ENCODE measurements at regions not wholly inside any gene's neighbourhood (a gene's known extent, or its start where the extent isn't known, plus 50 kb on each side); places are given as distances from the start of the nearest gene placed in this dataset.

GRCh38 chr10:33388382-33388781 lies 53.9 kb upstream of the NRP1 start:
- peaks cover 23% of the 10 kb centered on the region for H3K27me3 Mint-ChIP-seq
- no peak overlapping the region for H3K4me3 Mint-ChIP-seq
- no peak overlapping the region for H3K27ac Mint-ChIP-seq
- no peak for ATAC-seq (replicated peaks)
- H3K36me3 Mint-ChIP-seq (ENCODE audit: low read depth): no peaks in the 10 kb centered on the region
- no peaks in the 10 kb centered on the region for H3K4me1 Mint-ChIP-seq
- H3K9me3 Mint-ChIP-seq: no peaks in the 10 kb centered on the region

- no peak for ATAC-seq (replicated peaks)
- no peak overlapping the region for H3K4me3 Mint-ChIP-seq
- no peaks in the 10 kb centered on the region for H3K4me1 Mint-ChIP-seq
- H3K9me3 Mint-ChIP-seq: no peaks in the 10 kb centered on the region
- H3K27me3 Mint-ChIP-seq: peaks cover 28% of the 10 kb centered on the region
- H3K27ac Mint-ChIP-seq: no peak overlapping the region
- H3K36me3 Mint-ChIP-seq (ENCODE audit: low read depth): no peaks in the 10 kb centered on the region
Measured at GRCh38 chr10:33387720-33388119, 53.3 kb upstream of the NRP1 start.

GRCh38 chr10:33386926-33387325 lies 52.5 kb upstream of the NRP1 start:
- Mint-ChIP-seq H3K27ac (no peak overlapping the region), H3K9me3 (no peaks in the 10 kb centered on the region), H3K36me3 (ENCODE audit: low read depth) (no peaks in the 10 kb centered on the region), H3K4me1 (no peaks in the 10 kb centered on the region), H3K27me3 (peaks cover 28% of the 10 kb centered on the region), H3K4me3 (no peak overlapping the region)
- no peak for ATAC-seq (replicated peaks)

- no peak for ATAC-seq (replicated peaks)
- peaks cover 30% of the 10 kb centered on the region for H3K27me3 Mint-ChIP-seq
Measured at GRCh38 chr10:33385686-33386085, 51.2 kb upstream of the NRP1 start.

GRCh38 chr10:33385015-33385414 lies 50.5 kb upstream of the NRP1 start:
- H3K27ac Mint-ChIP-seq: no peak overlapping the region
- H3K9me3 Mint-ChIP-seq: no peaks in the 10 kb centered on the region
- no peak for ATAC-seq (replicated peaks)
- H3K36me3 Mint-ChIP-seq (ENCODE audit: low read depth): no peaks in the 10 kb centered on the region
- no peak overlapping the region for H3K4me3 Mint-ChIP-seq
- H3K4me1 Mint-ChIP-seq: no peaks in the 10 kb centered on the region
- H3K27me3 Mint-ChIP-seq: peaks cover 34% of the 10 kb centered on the region

More at GRCh38 chr10:33385686-33386085, 51.2 kb upstream of the NRP1 start:
- H3K4me1 Mint-ChIP-seq: no peaks in the 10 kb centered on the region
- no peaks in the 10 kb centered on the region for H3K9me3 Mint-ChIP-seq
- H3K4me3 Mint-ChIP-seq: no peak overlapping the region
- no peak overlapping the region for H3K27ac Mint-ChIP-seq
- no peaks in the 10 kb centered on the region for H3K36me3 Mint-ChIP-seq (ENCODE audit: low read depth)
